GM19372 (cell line): ENCODE measurements at regions not wholly inside any gene's neighbourhood (a gene's known extent, or its start where the extent isn't known, plus 50 kb on each side); places are given as distances from the start of the nearest gene placed in this dataset.

ENCODE experiments used
- ATAC-seq: cut with Tn5 transposase; IDR thresholded peaks from one replicate; pipeline ENCODE4 v1.9.1; 2021; ENCODE audit warnings: mild to moderate bottlenecking, low read depth, moderate library complexity; ENCODE audit not compliant: unreplicated experiment

DNA sequence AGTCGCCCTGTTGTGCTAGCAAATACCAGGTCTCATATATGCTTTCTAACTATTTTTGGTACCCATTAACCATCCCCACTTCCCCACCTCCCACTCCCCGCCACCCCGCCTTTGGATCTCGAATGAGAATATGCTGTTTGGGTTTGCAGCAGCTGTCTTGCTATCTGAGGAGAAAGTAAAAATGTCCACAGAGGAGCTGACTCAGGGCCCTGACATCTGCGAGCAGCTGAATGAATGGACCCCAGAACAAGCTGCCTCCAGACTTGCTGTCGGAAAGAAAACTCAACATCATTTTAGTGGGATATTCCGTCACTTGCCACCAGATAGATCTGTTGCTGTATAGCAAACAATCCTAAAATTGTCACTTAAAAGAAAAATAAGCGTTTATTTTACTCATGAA is 103.7 kb downstream of the LINC00237 start:
- ATAC-seq = no peak

DNA sequence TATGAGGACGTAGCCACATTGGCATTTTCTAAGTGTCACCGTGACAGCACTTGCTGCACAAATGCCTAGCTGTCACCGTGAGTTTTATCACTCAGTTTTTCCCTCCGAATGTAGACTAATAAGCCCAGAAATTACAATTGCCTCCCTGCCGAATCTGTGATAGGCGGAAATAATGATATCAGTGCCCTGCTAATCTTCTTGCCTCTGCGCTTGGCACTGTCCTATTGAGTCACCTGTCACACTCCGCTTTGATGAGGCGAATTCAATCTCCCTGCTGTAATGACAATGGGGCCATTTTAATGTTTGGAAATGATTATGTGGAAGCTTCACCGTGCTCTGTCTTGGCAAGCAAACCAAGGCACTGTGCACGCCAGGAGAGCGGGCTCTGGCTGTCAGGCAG is 112.8 kb downstream of the LINC00237 start:
- no peak for ATAC-seq

DNA sequence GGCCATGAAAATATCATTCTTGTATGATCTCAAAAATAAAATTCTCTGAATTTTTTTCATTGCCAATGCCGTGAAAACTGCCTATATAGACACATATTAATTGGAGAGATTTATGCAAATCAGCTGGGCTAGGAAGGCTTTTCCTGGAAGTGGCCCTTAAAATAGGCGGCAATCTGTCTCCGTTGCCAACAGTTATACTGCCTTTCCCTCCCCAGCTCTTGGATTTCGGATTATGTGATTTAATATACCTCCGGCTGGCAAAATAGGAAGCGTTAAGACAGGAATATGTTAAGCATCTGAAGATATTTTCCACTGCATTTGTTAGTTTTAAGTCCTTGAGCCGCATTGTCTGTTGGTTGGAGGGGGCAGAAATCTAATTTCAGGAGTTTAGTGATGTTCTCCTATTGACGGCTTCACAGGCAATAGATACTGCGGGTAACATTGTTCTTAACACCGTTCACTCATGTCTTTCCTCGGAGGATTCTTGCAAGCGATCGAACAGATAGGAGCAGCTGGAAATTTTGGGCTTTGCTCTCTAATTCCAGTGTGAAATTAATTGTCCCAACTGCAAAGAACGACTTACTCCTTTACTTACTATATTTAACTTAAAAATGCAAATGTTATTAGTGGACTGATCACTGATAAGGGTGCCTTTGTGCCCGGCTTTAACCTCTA is 113.3 kb downstream of the LINC00237 start:
- no peak for ATAC-seq

DNA sequence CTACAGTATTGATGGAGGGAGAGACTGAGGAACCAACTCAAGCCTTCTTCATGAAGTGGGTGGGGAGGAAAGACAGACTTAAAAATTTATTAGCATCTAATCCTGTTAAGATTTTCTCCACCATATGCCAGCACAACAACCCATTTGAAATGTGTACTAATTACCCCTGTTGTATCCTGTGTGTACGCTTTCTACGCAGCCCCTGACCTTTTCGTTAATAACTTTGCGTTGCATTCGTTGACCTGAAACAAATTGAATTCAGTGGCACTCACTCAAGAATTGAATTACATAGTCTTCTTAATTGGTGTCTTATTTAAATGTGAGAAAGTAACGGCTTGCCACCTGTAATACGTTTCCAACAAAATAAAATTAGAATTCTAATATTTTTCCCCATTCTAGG is 113.9 kb downstream of the LINC00237 start:
- ATAC-seq = no peak

DNA sequence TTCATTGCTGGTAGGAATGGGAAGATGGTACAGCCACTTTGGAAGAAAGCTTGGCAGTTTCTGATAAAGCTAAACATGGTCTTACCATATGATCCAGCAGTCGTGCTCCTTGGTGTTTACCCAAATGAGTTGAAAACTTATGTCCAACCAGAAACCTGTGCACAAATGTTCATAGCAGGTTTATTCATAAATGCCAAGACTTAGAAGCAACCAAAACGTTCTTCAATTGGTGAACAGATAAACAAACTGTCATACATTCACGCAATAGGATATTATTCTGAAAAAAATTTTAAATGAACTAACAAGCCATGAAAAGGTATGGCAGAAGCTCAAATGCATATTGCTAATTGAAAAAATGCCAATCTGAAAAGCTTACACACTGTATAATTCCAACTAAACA is 117.1 kb downstream of the LINC00237 start:
- ATAC-seq = no peak

DNA sequence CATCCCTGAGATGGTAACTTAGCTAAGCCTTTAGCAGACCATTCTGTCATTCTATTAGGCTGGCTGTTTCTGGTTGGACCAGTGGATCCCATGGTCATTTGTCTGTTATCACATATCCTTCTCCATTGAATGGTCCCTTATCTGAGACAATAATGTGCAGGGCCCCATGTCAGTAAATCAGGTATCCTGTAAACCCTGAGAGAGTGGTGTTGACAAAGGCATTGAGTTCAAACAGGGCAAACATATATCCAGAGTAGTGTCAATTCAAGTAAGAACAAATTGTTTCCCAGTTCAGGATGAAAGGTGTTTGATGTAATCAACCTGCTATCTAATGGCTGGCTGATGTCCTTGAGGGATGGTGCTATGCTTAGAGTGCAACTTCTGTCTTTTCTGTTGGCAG is 126.2 kb downstream of the LINC00237 start:
- no peak for ATAC-seq

DNA sequence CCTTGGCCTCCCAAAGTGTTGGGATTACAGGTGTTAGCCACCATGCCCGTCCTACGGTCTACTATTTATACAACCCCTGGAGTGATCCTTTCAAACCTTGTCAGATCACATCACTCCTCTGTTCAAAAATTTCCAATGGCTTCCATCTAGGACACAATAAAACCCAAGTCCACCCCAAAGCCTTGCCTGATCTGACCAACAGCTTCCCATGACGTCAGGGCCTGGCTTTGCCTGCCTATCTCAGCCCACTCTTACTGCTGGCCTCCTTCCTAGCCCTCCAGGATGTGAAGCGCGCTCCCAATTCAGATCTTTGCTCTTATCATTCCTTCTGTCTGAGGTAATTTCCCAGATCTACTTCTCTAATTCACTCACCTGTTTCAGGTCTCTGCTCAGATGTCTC is 128.4 kb downstream of the LINC00237 start:
- ATAC-seq = no peak

DNA sequence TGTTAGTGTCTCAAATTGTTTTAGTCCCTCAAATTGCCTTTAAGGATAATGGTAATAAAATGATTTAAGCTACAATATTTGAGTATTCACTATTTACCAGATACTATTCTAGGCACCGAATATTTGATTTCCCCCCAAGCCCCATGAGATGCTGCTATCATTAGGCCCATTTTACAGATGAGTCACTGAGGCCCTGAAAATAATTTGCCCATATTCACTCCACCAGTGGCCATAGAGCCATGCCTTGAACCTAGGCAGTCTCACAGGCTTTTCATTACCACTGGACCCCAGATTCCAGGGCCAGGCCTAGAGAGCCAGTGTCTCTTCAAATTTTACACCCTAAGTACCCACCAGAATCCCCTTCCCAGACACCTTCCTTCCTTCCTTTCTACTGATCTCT is 133.7 kb downstream of the LINC00237 start:
- no peak for ATAC-seq

DNA sequence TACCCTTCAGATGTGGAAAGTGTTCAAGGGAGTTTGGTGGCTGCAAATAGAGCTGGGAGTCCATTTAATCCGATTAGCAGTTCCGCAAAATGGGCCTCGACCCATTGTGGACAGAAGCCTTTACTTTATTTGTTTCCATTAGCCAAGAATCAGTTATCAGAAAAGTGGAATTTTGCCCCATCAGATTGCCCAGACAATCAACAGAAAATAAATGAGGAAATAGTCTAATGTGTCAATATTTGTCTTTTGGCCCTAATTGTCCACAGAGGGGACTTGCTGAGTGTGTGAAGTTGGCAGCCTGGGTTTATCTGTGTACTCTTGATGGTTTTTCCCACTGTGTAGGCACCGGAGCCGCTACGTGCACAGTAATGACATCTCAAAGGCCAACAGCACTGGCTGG is 134.3 kb downstream of the LINC00237 start:
- ATAC-seq = no peak

DNA sequence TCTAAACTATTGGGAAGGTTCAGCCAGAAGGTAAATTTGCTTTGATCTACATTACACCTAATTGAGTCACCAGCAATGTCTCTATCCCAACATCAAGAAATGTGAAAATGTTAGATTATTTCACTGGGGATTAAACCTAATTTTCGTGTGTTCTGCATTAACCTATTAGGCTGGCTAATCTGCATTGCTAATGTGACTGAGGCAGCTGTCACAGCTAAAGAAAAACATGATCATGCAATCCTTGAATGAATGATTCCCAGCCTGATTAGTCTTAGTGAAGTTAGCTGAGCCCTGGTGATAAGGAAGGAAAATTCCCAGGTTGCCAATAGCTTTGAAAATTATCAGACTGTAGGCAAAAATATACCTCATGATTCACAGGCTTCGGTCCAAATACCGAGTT is 135.3 kb downstream of the LINC00237 start:
- ATAC-seq = no peak

DNA sequence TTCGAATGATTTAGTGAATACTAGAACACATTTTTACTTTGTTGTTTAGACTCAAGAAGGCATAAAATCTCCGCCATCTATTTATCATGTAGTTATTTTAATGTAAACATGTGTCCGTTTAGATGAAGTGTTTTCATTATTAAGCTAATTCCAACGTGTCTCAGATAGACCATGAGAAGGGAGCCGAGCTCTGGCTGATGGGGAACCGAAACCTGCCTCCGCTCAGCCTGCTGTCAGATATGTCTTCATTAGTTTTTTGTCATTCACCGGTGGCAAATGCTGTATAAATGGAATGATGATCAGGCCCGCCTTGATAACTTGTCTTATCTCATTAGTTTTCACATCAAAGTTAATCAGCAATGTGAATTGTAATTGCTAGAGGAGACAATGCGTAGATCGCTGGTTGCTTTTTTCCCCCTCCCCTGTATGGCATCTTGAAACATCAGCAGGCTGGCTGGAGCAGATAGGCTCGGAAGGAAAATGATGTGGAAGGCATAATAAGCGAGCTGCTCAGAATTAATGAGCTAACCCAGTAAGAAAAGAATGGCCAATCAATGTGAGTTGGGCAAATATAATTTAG is 136.4 kb downstream of the LINC00237 start:
- ATAC-seq = no peak

DNA sequence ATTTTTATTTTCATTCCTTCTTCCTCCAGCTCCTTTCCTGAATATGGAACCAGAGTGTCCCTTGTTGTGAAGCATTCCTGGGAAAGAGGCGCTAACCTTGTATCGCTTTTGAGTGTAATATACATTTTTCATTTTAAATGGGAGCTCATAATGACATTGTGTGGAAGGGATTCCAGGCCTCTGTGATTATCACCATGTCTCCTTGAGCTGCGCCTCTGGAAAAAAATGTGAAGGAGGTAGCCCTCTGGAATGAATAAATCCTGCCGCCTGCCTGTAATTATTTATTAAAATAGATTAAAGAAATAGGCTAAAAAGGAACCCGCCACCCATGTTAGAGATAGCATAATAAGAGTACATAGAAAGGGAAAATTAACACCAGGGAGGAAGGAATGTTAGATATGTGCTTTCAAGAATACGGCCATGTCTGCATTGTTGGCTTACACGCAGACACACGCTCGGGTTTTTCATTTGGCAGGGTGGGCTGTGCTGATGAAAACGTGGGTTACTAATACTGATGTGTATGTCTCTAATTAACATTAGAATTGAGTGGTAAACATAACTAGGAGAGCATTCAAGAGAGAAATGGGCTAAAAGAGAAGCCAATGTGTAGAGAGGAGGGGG is 138.5 kb downstream of the LINC00237 start:
- no peak for ATAC-seq

DNA sequence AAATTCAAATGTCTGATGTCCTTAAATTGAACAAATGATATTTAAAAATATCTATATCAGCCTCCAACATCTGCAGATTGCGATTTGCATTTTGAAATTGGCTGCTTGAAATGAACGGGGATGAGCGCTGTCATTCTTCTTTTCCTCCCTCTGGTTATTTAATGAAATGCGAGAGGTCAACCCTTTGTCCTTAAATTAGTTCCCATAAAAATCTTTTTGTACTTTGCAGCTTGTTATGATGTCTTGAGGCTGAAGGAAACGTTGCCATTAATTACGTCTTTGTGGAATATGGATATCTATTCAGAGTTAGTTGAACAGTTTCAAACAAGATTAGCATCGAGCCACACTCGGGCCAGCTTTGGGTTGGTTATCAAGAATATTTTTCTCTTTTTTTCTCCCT is 140.0 kb downstream of the LINC00237 start:
- ATAC-seq = no peak

DNA sequence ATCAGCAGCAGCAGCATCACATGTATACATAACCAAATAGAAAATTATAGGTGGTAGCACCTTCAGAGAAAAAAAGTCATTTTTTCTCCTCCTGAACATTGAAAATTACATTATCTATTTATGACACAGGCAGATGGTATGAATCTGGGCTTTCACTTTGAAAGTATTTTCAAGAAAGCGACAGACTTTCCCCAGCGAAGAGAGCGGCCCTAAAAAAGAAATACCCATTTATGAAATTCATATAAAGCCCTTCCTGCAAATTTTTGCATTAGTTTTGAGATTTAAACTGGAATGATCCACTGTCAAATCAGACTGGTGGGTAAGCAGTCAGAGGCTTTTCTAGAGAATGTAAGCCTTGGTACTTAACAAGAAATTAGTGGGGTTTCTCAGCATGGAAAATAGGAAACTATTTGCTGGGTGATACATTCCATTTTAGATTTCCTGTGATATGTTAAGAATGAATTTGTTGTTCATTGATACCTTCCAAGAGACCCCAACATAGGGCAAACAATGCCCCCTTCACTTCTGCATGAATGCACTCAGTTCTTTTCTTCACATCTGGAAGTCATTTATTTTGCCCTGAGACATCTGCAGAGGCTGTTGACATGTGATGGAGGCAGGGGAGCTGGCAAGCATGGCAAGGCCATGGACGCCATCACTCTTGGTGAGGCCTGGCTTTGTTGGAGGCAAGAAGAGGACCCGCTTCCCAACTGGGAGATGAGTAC is 147.0 kb downstream of the LINC00237 start:
- ATAC-seq = no peak

DNA sequence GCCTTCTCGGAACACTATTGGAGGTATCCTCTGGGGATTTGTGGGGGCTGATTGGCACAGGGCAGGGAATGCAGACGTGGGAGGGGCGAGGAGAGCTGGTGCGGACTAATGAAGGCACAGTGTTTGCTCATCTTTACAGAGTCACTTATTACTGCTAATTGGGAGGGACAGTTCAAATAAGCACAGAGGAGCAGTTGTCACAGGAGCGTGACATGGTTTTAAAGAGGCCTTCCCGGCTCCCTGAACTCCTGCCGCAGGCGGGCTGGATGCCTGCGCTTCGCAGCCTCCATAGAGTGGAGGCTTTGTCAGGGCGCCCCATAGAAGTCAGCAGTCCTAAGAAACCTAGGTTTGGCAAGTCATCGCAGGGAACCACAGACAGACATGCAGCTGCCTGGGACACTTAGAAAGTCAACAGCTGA is 149.6 kb downstream of the LINC00237 start:
- no peak for ATAC-seq

DNA sequence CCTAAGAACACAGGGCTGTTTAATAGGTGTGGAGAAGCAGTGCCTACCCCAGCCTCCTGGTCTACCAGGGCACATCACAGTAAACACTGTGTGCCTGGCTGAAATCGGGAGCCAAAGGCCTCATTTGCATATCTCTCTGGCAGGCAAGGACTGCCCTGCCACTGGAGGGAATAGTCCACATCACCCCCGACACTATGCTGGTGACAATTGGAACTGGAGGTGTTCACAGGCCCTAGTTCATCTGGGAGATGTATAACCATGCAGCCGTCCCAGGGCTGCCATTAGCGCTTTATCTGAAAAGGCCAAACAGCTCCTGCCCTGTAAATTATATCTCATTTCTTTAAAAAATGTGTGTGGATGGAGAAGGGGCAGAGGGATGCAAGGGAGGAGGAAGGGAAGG is 150.3 kb downstream of the LINC00237 start:
- no peak for ATAC-seq

DNA sequence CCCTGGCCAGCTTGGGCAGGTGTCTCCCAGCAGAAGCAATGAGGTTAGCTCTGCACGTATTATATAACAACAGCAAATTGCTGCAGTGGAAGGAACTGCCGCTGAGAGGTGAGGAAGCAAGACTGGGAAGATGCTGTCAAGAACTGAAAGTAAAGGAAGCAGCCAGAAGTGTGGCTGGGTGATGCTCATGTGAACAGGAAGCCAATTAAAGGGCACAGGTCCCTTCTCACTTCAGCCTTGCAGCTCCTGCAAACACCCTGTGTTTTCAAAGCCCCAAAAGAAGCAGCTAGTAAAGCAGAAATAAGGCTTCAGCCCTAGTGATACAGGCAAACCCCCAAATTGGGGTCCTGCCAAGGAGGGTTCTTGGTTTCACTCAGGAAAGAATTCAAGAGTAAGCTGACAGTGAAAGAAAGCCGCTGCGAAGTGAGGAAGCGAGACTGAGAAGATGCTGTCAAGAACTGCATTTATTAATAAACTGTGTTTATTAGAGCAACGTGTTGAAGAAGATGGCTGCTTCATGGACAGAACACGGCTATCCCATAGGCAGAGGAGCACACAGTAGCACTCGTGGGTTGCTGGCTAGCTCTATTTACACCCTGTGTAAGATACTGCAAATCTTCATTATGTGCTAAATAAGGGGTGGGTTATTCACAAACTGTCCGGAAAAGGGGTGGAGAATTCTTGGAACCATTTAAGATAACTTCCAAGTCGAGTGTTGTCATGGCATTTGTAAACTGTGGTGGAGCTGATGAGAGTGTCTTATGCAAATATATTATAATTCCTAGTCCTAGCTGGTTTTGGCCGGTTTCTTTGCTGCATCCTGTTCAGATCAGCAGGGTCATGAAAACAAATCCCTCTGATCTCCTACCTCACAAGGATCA is 152.2 kb downstream of the LINC00237 start:
- no peak for ATAC-seq

DNA sequence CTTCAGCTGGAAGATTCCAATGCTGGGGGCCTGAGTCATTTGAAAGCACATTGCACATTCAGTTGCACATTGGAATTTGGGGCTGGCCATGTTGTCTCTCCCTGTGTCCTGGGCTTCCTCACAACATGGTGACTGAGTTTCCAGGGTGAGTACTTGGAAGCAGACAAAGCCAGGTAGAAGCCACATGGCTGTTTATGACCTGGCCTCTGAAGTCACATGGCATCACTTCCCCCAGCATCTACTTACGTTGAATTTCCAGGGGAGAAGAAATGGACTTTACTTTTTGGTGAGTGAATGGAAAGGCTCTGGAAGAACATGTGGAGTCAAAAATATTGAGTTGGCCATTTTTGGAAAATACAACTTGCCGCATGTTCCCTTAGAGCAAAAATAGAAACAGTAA is 155.5 kb downstream of the LINC00237 start:
- no peak for ATAC-seq

DNA sequence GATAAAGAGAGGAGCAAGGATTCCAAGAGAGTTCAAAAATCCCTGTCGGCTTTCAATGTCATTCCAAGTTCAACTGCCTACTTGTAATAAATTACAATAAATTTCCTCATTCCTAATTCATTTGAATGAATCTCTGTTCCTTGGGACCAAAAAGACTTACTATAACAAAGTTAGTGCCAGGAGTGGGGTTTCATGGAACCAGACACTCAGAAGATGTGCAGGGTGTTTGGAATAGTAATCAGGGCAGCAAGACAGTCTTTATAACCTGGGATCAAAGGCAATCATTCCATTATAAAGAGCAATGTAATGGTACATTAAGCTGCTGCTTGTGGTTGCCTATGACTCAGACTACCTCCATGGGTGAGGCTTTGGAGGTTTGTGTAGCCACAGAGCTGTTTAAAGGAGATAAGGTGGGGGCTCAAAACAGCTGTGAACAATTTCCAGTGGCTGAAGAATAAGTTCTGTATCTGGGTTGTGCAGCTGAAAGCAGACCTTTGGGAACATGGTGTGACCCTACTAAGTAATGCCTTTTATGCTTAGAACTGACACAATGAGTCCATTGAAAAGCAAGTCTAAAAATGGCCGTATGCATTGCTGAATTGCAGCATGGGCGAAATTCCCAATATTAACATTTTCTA is 159.9 kb downstream of the LINC00237 start:
- no peak for ATAC-seq

DNA sequence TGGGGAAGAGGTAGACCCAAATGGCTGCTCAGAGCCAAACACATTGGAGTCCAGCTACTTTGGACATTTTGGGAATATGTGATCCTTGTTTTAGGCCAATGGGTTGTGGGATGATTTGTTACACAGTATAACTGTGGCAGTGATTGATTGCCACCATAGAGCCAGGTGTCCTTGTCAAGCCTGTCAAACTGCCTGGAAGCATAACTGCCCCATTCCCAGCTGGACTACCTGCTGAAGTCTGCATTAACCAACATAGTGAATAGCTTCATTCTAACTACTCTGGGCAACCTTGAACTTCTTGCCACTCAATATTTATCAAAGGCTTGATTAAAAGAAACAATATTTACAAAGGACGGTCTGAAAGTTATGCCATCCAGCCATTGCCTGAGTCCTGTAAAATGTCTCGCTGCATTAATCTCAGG is 164.7 kb downstream of the LINC00237 start:
- ATAC-seq = no peak
